Mononuclear cell (primary cell): ENCODE measurements at regions not wholly inside any gene's neighbourhood (a gene's known extent, or its start where the extent isn't known, plus 50 kb on each side); places are given as distances from the start of the nearest gene placed in this dataset.
"Not testable (repeated sequence)": the region's sequence is repeated elsewhere in the genome, so short reads cannot be mapped to it uniquely, and the experiment has no call there.

Source experiments
- H3K27me3 ChIP-seq: 2 replicates; pipeline ENCODE4 v1.6.0; 2011; ENCODE audit warnings: low read length, control low read depth; ENCODE audit not compliant: insufficient read depth
- H3K4me1 ChIP-seq: 2 replicates; pipeline ENCODE4 v1.5.1; 2011; ENCODE audit warnings: mild to moderate bottlenecking, low read length, control low read depth; ENCODE audit not compliant: insufficient read depth
- H3K4me3 ChIP-seq: 2 replicates; pipeline ENCODE4 v1.5.1; 2011; ENCODE audit warnings: mild to moderate bottlenecking, low read length, moderate library complexity
- H3K9me3 ChIP-seq: 2 replicates; pipeline ENCODE4 v1.5.1; 2011; ENCODE audit warnings: low read depth, mild to moderate bottlenecking, control low read depth, low read length

DNA sequence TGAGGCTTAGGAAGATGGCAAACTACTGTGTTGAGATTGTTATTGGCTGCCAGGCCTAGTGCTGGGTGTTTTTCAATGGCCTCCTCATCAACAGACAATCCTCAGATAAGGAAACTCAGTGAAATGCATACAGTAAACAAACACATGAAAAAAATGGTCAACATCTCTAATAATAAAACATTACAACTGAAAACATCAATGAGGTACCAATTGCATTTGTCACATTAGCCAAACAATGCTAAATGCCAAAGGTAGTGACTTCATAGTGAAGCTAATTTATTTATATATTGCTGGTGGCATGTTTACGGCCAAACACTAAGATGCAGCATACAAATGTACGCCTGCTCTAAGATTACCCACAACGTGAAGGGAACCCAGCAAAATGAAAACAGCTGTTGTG is 224.0 kb upstream of the UBL3 start:
- Histone ChIP-seq H3K4me1 (no peaks in the 10 kb centered on the region), H3K27me3 (no peaks in the 10 kb centered on the region), H3K9me3 (no peaks in the 10 kb centered on the region), H3K4me3 (no peak overlapping the region)

DNA sequence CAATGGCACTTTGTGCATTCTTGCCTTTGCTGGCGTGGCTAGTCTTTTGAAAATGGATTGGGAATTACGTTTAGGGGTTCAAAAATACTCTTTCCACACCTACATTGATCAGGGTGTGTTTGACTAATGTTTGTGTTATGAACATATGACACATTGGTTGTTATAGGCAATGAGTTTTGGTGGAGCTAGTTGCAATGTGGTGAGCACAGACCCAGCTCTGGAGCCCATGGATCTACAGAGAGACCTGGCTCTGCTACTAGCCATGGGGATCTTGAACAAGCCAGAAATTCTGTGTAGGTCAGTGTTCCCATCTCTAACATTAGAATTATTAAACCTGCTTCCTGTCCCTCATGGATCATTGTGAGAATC is 222.4 kb upstream of the UBL3 start:
- Histone ChIP-seq H3K27me3 (no peaks in the 10 kb centered on the region), H3K4me3 (no peak overlapping the region), H3K9me3 (no peaks in the 10 kb centered on the region), H3K4me1 (no peaks in the 10 kb centered on the region)

GRCh38 chr13:30071969-30072817 is 221.8 kb upstream of the UBL3 start:
- no peak overlapping the region for H3K4me3 ChIP-seq
- H3K27me3 ChIP-seq, result no peaks in the 10 kb centered on the region
- no peaks in the 10 kb centered on the region for H3K4me1 ChIP-seq
- no peaks in the 10 kb centered on the region for H3K9me3 ChIP-seq

- H3K27me3 ChIP-seq, result no peaks in the 10 kb centered on the region
- no peaks in the 10 kb centered on the region for H3K4me1 ChIP-seq
- H3K4me3 ChIP-seq, result no peak overlapping the region
- no peaks in the 10 kb centered on the region for H3K9me3 ChIP-seq
Measured at GRCh38 chr13:30065181-30065580, 214.8 kb upstream of the UBL3 start.

DNA sequence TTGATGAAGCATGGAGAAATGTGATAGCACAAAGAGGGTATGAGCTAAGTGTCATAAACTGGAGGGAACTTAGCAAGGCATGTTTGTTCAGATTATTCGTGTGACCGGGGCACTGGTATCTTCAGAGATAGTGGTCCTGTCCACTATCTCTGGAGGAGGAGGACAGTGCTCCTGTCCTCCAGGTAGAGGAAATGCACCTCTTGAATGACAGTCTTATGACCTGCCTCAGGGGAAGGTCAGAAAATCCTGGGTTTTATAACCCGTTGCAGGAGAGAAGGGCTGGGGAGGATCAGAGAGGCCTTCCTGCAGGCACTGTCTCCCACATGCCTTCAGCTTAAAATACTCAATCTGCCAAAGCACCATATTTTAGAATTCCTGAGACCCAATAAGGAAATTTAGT is 213.5 kb upstream of the UBL3 start:
- no peaks in the 10 kb centered on the region for H3K9me3 ChIP-seq
- H3K4me1 ChIP-seq, result no peaks in the 10 kb centered on the region
- H3K4me3 ChIP-seq, result no peak overlapping the region
- H3K27me3 ChIP-seq, result no peaks in the 10 kb centered on the region

- Histone ChIP-seq H3K4me3 (no peak overlapping the region), H3K9me3 (peaks cover 8% of the 10 kb centered on the region)
Measured at GRCh38 chr13:30061217-30061616, 210.8 kb upstream of the UBL3 start.

GRCh38 chr13:30058429-30058828 is 208.0 kb upstream of the UBL3 start:
- Histone ChIP-seq H3K27me3 (no peaks in the 10 kb centered on the region), H3K4me3 (no peak overlapping the region), H3K4me1 (no peaks in the 10 kb centered on the region), H3K9me3 (peaks cover 8% of the 10 kb centered on the region)

More at GRCh38 chr13:30061217-30061616, 210.8 kb upstream of the UBL3 start:
- H3K27me3 ChIP-seq, result no peaks in the 10 kb centered on the region
- H3K4me1 ChIP-seq, result no peaks in the 10 kb centered on the region

- not testable (repeated sequence) for H3K4me1 ChIP-seq, H3K4me3 ChIP-seq, H3K9me3 ChIP-seq, H3K27me3 ChIP-seq
Measured at GRCh38 chr13:30054546-30054945, 204.1 kb upstream of the UBL3 start.

DNA sequence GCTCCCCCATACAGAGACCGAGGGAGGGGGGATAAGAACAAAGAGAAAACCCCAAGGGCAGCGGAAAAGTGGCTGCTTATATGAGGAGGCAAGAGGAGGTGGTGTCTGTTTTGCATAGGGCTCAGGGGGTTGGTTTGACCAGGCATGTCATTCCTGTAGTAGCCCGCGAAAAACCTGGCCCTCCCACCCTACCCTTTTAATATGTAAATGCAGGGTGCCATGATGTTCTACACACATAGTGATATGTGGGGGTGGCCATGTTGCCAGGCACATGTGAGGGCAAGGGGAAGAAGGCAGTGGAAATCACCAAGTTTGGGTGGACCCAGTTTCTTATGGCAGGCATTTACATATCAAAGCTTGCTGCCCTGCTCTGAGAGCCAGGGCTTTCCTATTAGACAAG is 203.5 kb upstream of the UBL3 start:
- Histone ChIP-seq H3K9me3 (peaks cover 8% of the 10 kb centered on the region), H3K27me3 (no peaks in the 10 kb centered on the region), H3K4me1 (no peaks in the 10 kb centered on the region), H3K4me3 (no peak overlapping the region)

- no peaks in the 10 kb centered on the region for H3K9me3 ChIP-seq
- no peaks in the 10 kb centered on the region for H3K4me1 ChIP-seq
- H3K4me3 ChIP-seq, result no peak overlapping the region
- no peaks in the 10 kb centered on the region for H3K27me3 ChIP-seq
Measured at GRCh38 chr13:30052120-30052519, 201.7 kb upstream of the UBL3 start.

GRCh38 chr13:30051531-30052060 is 201.2 kb upstream of the UBL3 start:
- H3K4me1 ChIP-seq, result no peaks in the 10 kb centered on the region
- no peak overlapping the region for H3K4me3 ChIP-seq
- H3K9me3 ChIP-seq, result no peaks in the 10 kb centered on the region
- no peaks in the 10 kb centered on the region for H3K27me3 ChIP-seq

DNA sequence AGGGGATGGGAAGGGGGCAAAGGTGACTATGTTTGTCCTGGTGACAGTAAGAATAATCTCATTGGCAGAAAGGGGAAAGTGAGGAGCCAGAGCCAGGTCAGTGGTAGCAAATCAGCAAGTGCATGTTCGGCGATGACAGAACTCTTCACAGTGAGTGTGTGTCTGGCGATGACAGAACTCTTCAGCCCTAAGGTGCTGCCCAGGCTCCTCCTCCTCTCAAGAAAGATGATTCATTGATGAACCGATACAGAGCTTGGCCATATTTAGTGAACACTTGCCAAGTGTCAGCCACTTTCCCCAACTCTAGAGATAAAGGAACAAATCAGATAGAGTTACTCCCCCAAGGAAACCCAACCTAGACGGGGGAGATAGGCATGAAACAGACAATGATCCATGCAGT is 199.3 kb upstream of the UBL3 start:
- H3K27me3 ChIP-seq, result no peaks in the 10 kb centered on the region

GRCh38 chr13:30047154-30047874 is 196.9 kb upstream of the UBL3 start:
- Histone ChIP-seq H3K9me3 (no peaks in the 10 kb centered on the region), H3K4me3 (no peak overlapping the region), H3K27me3 (no peaks in the 10 kb centered on the region), H3K4me1 (no peaks in the 10 kb centered on the region)

More for the DNA sequence above, 199.3 kb upstream of the UBL3 start:
- H3K9me3 ChIP-seq, result no peaks in the 10 kb centered on the region
- H3K4me1 ChIP-seq, result no peaks in the 10 kb centered on the region
- no peak overlapping the region for H3K4me3 ChIP-seq

DNA sequence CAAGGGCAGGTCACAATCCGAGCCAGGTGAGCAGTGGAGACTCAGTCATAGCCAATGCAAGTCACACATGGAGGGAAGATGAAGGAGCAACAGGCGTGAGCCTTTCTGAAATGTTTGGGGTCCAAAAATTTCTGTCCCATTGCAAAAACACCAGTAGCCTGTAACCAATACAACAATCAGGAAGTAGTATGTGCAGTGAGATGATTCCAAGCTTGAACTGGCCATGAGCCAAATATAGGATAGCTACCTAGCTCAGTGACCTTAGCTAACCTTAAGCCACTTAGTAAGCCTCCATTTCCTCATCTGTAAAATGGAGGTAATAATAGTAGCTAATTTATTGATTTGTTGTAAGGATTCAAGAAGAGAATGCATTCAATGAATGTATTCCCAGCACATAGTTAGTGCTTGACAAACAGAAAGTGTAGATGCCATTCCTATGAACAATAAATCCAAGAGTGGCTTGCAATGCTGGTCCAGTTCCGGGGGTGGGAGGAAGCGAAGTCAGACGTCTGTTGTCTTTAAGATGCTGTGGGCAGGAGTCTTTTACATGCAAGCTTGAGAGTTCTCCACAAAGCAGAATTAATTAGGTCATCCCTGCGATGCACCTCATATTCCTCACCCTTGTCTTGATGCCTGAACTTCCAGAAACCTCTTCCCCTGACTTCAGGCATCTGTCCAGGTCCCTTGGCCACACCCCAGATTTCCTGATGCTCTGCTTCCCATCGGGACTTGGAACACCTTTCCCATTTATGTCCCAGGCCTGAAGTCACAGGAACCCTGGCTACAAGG is 195.7 kb upstream of the UBL3 start:
- Histone ChIP-seq H3K27me3 (no peaks in the 10 kb centered on the region), H3K4me3 (no peak overlapping the region), H3K4me1 (no peaks in the 10 kb centered on the region), H3K9me3 (no peaks in the 10 kb centered on the region)

DNA sequence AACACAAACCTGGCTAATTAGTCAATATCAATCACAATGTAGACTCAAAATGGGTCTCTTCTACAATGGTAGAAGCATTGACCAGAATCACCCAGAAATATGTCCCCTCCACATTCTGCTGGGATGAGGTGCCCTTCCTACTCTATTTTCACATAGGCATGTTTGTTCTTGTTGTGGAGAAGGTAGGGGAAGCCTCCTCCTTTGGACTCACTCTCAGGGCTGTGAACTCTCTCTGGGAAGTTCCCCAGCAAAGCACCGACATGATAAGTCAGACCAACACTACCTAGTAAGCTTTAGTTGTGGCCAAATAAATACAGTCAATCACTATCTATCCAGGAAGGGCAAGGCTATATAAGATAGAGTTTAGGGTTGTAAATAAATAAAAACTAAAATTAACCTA is 194.5 kb upstream of the UBL3 start:
- no peaks in the 10 kb centered on the region for H3K4me1 ChIP-seq
- no peak overlapping the region for H3K4me3 ChIP-seq
- H3K9me3 ChIP-seq, result no peaks in the 10 kb centered on the region
- H3K27me3 ChIP-seq, result no peaks in the 10 kb centered on the region
